SK-N-SH (cell line): ENCODE measurements at regions not wholly inside any gene's neighbourhood (a gene's known extent, or its start where the extent isn't known, plus 50 kb on each side); places are given as distances from the start of the nearest gene placed in this dataset.

Source experiments
- CTCF ChIA-PET: fragments of 300-600, 350-600 bp; formaldehyde crosslinking; extraction: SDS; loops from one replicate; lab custom pipeline; 2021; lab: Yijun Ruan, JAX
- POLR2A ChIA-PET: fragments of 350-600 bp; sonication (Branson Sonifier 250); formaldehyde crosslinking; extraction: SDS; loops from one replicate; lab custom pipeline; 2020; ENCODE audit warnings: antibody characterized with exemption, inconsistent platforms; lab: Yijun Ruan, JAX
- DNase-seq: peaks from one replicate; pipeline ENCODE4 v3.0.0; 2012
- H2AFZ ChIP-seq: fragments of 200-600 bp; sonication (generic); 2 replicates; pipeline ENCODE4 v1.8.1; 2016; ENCODE audit warnings: antibody characterized with exemption, mild to moderate bottlenecking, low read depth
- H3F3A ChIP-seq: fragments of 200-600 bp; sonication (generic); replicated peaks from 2 replicates; pipeline ENCODE3; 2016; ENCODE audit warnings: antibody characterized with exemption, mild to moderate bottlenecking; ENCODE audit not compliant: insufficient read depth
- H3K27ac ChIP-seq, 2 experiments: fragments of 200-500 bp in 1 of 2; fragments of 200-600 bp in 1 of 2; sonication (Bioruptor generic) in 1 of 2; sonication (generic), shearing (Covaris generic) in 1 of 2; 2 replicates each; pipeline versions ENCODE4 v1.5.1 to v1.6.1; 2014 to 2016; ENCODE audit warnings: low read depth in 2 of 2, inconsistent platforms in 1 of 2, low read length in 1 of 2, mild to moderate bottlenecking in 1 of 2, mixed read lengths in 1 of 2
- H3K27me3 ChIP-seq: fragments of 200-600 bp; sonication (generic), shearing (Covaris generic); 2 replicates; pipeline ENCODE4 v1.6.1; 2016; ENCODE audit warnings: mixed run types; ENCODE audit not compliant: insufficient read depth
- H3K36me3 ChIP-seq, 2 experiments: fragments of 200-500 bp in 1 of 2; fragments of 200-600 bp in 1 of 2; sonication (Bioruptor generic) in 1 of 2; sonication (generic) in 1 of 2; replicated peaks in 1 of 2; 2 replicates each; pipeline versions ENCODE3 to v1.5.1; 2014 to 2016; ENCODE audit warnings: low read length in 1 of 2, mild to moderate bottlenecking in 1 of 2; ENCODE audit not compliant: insufficient read depth in 2 of 2, control insufficient read depth in 1 of 2
- H3K4me1 ChIP-seq, 2 experiments: fragments of 200-500 bp in 1 of 2; fragments of 200-600 bp in 1 of 2; sonication (Bioruptor generic) in 1 of 2; sonication (generic), shearing (Covaris generic) in 1 of 2; 2 replicates each; pipeline versions ENCODE4 v1.5.1 to v1.6.1; 2014 to 2016; ENCODE audit warnings: low read depth in 1 of 2, low read length in 1 of 2, mixed run types in 1 of 2; ENCODE audit not compliant: insufficient read depth in 2 of 2, control insufficient read depth in 1 of 2
- H3K4me2 ChIP-seq: fragments of 200-600 bp; sonication (generic), shearing (Covaris generic); 2 replicates; pipeline ENCODE4 v1.6.1; 2017; ENCODE audit warnings: mixed run types
- H3K4me3 ChIP-seq, 2 experiments: fragments of 200-500 bp in 1 of 2; fragments of 200-600 bp in 1 of 2; sonication (Bioruptor generic) in 1 of 2; sonication (generic), shearing (Covaris generic) in 1 of 2; 2 replicates each; pipeline versions ENCODE4 v1.5.1 to v1.8.1; 2014 to 2016; ENCODE audit warnings: low read depth in 2 of 2, inconsistent platforms in 1 of 2, low read length in 1 of 2, mild to moderate bottlenecking in 1 of 2, mixed read lengths in 1 of 2, moderate library complexity in 1 of 2
- H3K79me2 ChIP-seq: fragments of 200-600 bp; sonication (generic); 2 replicates; pipeline ENCODE4 v1.8.1; 2017; ENCODE audit warnings: mild to moderate bottlenecking; ENCODE audit not compliant: insufficient read depth
- H3K9ac ChIP-seq: fragments of 200-600 bp; sonication (generic); 2 replicates; pipeline ENCODE4 v1.6.1; 2017; ENCODE audit warnings: mixed run types
- H3K9me2 ChIP-seq: fragments of 200-600 bp; sonication (generic); 2 replicates; pipeline ENCODE4 v1.6.1; 2017; ENCODE audit warnings: mixed run types
- H3K9me3 ChIP-seq: fragments of 200-600 bp; sonication (generic); 2 replicates; pipeline ENCODE4 v1.6.1; 2017; ENCODE audit warnings: mixed run types, mild to moderate bottlenecking, moderate library complexity
- H4K20me1 ChIP-seq: fragments of 200-600 bp; sonication (generic); 2 replicates; pipeline ENCODE4 v1.6.1; 2017; ENCODE audit warnings: mild to moderate bottlenecking, mixed run types; ENCODE audit not compliant: insufficient read depth
- CTCF ChIP-seq: fragments of 200-600 bp; sonication (generic); IDR thresholded peaks from 2 replicates; pipeline ENCODE4 v1.6.1; 2017; ENCODE audit warnings: antibody characterized with exemption, mild to moderate bottlenecking, moderate library complexity
- EP300 ChIP-seq, 2 experiments: IDR thresholded peaks; 2 replicates each; pipeline versions ENCODE4 v1.4.0 to v1.6.1; 2012; ENCODE audit warnings: borderline replicate concordance in 1 of 2, low read depth in 1 of 2, low read length in 1 of 2
- IRF3 ChIP-seq: fragments of 150-350 bp; IDR thresholded peaks from 2 replicates; pipeline ENCODE4 v1.6.1; 2016; ENCODE audit warnings: mild to moderate bottlenecking, low read depth, low read length
- MEF2A ChIP-seq: IDR thresholded peaks from 2 replicates; pipeline ENCODE4 v1.4.0; 2012; ENCODE audit warnings: low read depth, borderline replicate concordance
- MXI1 ChIP-seq: IDR thresholded peaks from 2 replicates; pipeline ENCODE4 v1.6.1; 2012; ENCODE audit warnings: mild to moderate bottlenecking, low read depth, low read length, improper control_type of control experiment
- NFIC ChIP-seq: IDR thresholded peaks from 2 replicates; pipeline ENCODE4 v1.4.0; 2012; ENCODE audit warnings: borderline replicate concordance
- RFX5 ChIP-seq: IDR thresholded peaks from 2 replicates; pipeline ENCODE4 v1.6.1; 2012; ENCODE audit warnings: mild to moderate bottlenecking, improper control_type of control experiment, low read length
- SMC3 ChIP-seq: IDR thresholded peaks from 2 replicates; pipeline ENCODE4 v1.6.1; 2012; ENCODE audit warnings: low read depth, low read length, improper control_type of control experiment
- TAF1 ChIP-seq: IDR thresholded peaks from 2 replicates; pipeline ENCODE4 v1.6.1; 2012; ENCODE audit warnings: low read depth, mild to moderate bottlenecking, low read length, moderate library complexity, borderline replicate concordance
- USF2 ChIP-seq: fragments of 150-350 bp; IDR thresholded peaks from 2 replicates; pipeline ENCODE4 v1.6.1; 2017; ENCODE audit warnings: antibody characterized with exemption, low read length, low read depth, borderline replicate concordance
- YY1 ChIP-seq: IDR thresholded peaks from 2 replicates; pipeline ENCODE4 v1.4.0; 2012; ENCODE audit warnings: low read depth, mild to moderate bottlenecking
- WGBS: methylation state at CpG from one replicate; pipeline ENCODE4 v1.1.6; 2017; ENCODE audit warnings: low lambda C conversion rate; 5-methylcytosine and 5-hydroxymethylcytosine counted together

GRCh38 chr14:83255015-83255726, 1721.5 kb upstream of the SEL1L start:
- POLR2A ChIA-PET, result no interaction called here
- TF ChIP-seq MXI1, result no peak
- no peaks in the 10 kb centered on the region for H3K9me3 ChIP-seq
- no peak overlapping the region for H3K27ac ChIP-seq
- 6% methylated on average over 2 of the region's 2 CpGs for WGBS
- DNase-seq, result no peak
- H3K9ac ChIP-seq, result no peak overlapping the region
- no peaks in the 10 kb centered on the region for H3K36me3 ChIP-seq
- no peaks in the 10 kb centered on the region for H3K27me3 ChIP-seq
- H3K79me2 ChIP-seq, result no peaks in the 10 kb centered on the region
- H3K4me3 ChIP-seq, result no peak overlapping the region
- no peaks in the 10 kb centered on the region for H3F3A ChIP-seq
- no peak overlapping the region for H3K4me2 ChIP-seq
- CTCF ChIA-PET, result no interaction called here
- H4K20me1 ChIP-seq, result no peaks in the 10 kb centered on the region
- no peaks in the 10 kb centered on the region for H3K4me1 ChIP-seq
- no peaks in the 10 kb centered on the region for H3K9me2 ChIP-seq
- no peak overlapping the region for H2AFZ ChIP-seq

- CTCF ChIA-PET, result no interaction called here
- WGBS, result 0% methylated on average over 1 of the region's 1 CpG
- H3K36me3 ChIP-seq, result no peaks in the 10 kb centered on the region
- H3K9me2 ChIP-seq, result no peaks in the 10 kb centered on the region
- H3K9me3 ChIP-seq, result no peaks in the 10 kb centered on the region
- H4K20me1 ChIP-seq, result no peaks in the 10 kb centered on the region
- H3K4me2 ChIP-seq, result no peak overlapping the region
- no peaks in the 10 kb centered on the region for H3K27me3 ChIP-seq
- H3K4me3 ChIP-seq, result no peak overlapping the region
- no peak overlapping the region for H3K9ac ChIP-seq
- H2AFZ ChIP-seq, result no peak overlapping the region
- H3K4me1 ChIP-seq, result no peaks in the 10 kb centered on the region
- DNase-seq, result no peak
- H3K79me2 ChIP-seq, result no peaks in the 10 kb centered on the region
- TF ChIP-seq MEF2A (no peak), TAF1 (no peak), USF2 (no peak), CTCF (no peak), RFX5 (no peak), IRF3 (no peak), EP300 (IDR thresholded peaks at IDR 0.05; ENCODE audit: borderline replicate concordance in 1 of 2, low read depth in 1 of 2, low read length in 1 of 2) (no peak), NFIC (no peak), YY1 (no peak), SMC3 (no peak)
- TF ChIP-seq, all 33 proteins: peak for 0
- no peak overlapping the region for H3K27ac ChIP-seq
- H3F3A ChIP-seq, result no peaks in the 10 kb centered on the region
- POLR2A ChIA-PET, result no interaction called here
Measured at GRCh38 chr14:83255727-83256090, 1722.1 kb upstream of the SEL1L start.
